ENCODE measurements at regions not wholly inside any gene's neighbourhood (a gene's known extent, or its start where the extent isn't known, plus 50 kb on each side); places are given as distances from the start of the nearest gene placed in this dataset.

DNA sequence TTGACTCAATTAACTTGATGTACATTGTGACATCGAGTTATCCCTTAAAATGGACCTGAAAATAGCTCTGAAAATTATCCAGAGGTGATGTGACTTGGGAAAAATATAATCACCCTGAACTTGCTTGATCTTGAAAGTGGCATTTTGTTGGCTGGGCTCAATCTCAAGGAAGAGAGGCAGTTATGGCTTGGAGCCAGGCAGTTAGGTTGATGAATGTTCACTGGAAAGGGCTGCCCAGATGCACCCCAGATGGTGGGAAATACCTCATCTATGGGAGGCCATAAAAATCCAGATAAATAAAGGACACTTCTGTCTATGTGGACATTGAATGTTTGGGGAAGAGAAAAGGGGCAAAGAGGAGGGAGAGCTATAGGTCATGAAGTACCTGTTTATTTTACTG lies 55.7 kb upstream of the OR5AN1 start:
- no peak for DNase-seq

DNA sequence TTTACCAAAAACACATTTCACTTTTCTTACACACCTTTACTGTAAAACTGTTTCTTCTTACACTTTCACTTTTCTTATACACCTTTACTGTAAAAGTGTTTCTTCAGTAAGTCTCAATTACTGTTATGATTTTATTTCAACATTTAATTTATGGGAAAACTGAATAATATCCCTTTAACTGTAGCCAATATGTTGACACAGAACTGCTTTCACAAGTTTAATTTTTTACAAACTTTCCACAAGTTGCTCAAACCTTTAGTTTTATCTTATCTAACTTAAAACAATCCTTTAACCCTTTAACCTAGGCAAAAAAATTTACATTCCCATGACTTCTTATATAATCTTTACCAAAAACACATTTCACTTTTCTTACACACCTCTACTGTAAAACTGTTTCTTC lies 63.3 kb upstream of the OR5AN1 start:
- DNase-seq = no peak

DNA sequence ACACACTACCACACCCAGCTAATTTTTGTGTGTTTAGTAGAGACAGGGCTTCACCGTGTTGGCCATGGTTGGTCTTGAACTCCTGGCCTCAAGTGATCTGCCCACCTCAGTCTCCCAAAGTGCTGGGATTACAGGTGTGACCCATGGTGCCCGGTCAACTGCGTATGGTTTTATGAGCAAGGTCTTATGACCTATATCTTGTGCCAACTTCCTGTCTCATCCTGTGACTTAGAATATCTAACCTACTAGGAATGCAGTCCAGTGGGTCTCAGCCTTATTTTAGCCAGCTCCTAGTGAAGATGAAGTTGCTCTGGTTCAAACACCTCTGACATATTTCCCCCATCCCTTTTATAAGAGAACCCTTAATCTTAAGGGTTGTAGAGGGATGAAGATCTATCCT lies 66.1 kb upstream of the OR5AN1 start:
- DNase-seq = no peak

DNA sequence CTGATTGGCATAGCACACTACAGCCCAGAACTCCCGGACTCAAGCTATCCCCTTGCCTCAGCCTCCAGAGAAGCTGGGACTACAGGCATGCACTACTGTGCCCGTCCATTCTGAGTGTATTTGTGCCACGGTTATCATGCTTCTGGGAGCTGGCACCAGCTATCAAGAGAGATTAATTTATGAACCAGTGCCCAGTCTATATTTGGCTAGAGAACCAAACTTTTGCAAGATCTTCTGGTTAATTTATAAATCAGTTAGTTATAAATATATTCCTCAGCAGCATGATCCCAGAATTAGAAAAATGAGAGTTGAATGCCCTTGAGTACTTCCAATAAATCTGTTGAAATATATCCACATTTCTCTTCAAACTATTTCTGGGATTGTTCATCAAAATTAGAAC lies 67.5 kb upstream of the OR5AN1 start:
- DNase-seq = no peak

DNA sequence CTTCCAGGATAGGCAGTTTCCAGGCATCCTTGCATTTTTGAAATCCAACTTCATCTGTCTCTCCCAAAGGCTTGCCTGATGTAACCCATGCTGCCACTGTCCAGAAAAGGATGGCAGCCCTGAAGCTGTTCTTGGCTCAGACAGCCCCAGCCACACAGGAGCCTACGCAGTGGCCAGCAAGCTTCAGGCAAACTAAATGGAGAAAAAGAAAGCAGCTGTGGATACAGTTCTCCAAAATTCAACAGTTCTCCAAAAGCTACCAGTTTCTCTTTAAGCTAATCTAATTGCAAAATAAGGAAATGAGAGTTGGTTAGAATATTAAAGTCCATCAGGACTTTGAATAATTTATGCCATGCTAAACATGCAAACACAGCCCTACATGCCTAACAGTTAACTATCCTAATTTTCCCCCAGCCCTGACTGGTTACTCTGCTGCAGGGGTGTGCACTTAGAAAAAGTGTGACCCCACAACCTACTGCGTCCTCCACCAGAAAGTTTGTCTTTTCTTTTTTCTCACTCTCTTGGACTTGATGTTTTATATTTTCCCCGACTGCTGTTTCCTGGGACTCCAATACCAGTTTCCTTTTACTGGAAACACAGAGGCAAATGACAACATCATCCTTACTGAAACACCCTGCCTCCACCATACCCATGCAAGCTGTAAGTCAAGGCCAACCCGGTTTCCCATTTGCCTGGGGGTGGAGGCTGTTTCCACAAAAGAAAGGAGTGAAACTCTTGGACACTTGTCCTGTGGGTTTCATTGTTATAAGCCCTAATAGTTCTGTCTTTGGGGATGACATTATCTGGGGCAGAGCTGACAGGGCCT lies 69.1 kb upstream of the OR5AN1 start:
- DNase-seq = peak; percentile 43 to 65

DNA sequence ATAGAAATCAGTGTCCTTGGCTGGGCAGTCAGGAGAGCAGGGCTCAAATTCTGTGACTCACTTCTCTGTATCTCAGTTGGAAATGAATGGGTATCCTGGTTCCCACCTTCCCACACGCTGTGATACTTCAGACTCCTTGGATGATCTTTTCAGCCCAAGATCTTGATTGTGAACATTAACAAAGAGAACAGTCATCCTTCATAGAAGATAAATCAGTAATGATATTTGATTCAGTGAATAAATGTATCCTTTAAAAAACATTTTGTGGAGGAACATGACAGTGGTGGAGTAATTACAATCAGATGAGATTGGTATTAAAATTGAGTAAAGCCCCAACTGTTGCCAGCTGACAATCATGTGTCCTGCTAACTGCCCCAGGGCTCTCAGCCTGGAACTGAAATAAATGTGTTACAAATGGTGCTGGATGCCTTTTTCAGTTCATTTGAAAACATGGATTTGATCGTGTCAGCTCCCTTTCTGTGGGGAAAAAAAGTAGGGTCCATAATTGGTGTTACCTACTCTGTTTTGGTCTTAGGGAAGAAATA lies 72.9 kb upstream of the OR5AN1 start:
- DNase-seq = no peak

DNA sequence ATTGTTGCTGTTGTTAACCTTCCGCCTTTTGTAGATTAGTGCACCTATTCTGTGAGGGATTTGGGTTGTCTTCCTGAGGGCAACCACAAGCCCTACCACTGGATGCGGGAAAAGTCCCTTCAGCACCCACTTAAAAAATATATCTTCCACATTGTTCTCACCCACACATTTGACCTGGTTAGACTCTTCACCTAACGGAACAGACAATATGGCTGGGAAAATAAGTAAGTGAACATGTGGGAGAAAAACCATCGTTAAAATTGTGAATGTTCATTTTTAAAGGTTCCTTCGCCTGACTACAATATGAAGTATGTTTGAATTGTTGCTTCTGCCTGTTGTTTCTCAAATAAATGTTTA lies 72.0 kb upstream of the MPEG1 start:
- no peak for DNase-seq

DNA sequence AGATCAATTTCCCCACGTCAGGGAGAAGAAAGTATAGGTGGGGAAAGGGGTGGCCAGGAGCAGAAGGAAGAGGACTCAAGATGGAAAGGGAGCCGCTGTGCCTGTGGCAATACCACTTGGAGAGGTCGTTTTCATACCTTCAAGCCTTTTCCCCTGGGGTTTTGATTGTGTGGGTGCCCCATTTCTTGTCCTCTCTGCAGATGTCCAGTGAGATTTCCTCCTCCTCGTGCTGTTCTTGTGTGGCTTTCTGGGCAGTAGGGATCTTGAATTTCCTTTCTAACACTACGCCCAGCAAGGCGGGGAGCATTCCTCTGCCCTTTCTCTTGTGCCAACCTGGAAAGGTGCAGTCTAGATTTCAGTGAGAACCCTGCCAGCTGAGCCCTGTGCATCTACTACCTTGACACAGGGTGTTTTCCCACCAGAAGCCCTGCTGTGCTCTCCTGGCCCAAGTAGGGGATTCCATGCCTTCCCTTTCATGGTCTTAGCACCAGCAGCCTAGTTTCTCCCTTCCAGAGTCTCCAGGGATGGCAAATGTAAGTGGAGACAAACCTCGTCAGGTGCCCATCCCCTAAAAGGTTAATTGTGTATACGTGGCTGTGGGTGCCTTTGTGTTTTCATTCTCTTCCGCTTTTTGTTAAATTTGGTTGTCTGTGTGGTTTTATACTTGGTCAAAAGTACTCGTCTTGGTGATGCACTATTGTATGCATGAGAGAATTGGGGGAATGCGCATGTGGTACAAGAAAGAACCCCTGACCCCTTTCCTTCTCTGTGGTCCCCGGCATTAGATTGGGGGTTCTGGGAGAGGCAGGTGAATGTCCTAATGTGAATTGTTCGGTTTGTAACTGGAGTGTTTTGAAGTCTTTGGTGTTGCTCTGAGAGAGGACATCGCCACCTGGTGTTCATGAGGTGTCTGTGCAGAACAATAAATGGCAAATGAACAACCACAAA lies 71.4 kb upstream of the MPEG1 start:
- peak; percentile 56 to 76 for DNase-seq

DNA sequence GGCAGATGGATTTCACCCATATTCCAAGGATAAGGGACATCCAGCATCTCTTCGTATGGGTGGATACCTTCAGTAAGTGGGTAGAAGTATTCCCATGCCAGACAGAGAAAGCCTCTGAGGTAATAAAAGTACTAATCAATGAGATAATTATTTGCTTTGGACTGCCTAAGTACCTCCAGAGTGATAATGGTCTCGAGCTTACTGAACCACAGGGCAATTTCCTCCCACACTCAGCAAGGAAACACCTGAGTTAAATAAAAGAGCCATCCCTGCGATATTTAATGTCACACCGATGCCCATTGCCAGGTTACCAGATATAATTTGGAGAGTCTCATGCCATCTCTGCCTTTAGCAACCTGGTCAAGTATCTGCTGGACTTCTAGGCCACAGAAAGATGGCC lies 70.6 kb upstream of the MPEG1 start:
- DNase-seq = no peak

DNA sequence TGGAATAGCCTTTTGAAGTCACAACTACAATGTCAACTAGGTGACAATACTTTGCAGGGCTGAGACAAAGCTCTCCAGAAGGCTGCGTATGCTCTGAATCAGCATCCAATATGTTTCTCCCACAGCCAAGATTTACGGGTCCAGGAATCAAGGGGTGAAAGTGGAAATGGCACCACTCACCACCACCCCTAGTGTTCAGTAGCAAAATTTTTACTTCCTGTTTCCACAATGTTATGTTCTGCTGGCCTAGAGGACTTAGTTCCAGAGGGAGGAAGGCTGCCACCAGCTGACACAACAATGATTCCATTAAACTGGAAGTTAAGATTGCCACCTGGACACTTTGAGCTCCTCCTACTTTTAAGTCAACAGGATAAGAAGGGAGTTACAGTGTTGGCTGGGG lies 68.5 kb upstream of the MPEG1 start:
- DNase-seq = peak in 1 of 2 donors; percentile 22

DNA sequence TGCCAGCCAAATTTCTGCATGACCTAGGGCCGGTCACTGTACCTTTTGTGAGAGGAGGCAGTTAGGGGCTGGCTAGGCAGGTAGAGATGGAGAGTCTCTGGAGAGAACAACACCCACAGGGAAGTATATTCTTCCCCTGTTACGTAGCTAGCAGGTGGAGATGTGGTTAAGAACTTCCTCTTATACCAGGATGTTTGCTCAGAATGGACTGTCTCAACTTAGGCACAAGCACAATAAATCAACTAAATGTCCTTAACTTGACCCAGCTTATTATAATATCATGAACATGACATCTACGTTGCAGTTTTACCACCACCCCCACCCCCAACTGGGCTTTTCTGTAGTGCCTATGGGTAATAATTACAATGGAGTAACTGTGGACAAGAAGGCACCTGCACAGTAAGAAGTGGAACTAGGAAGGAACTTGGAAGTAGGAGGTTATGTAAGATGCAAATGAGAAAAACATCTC lies 60.7 kb upstream of the MPEG1 start:
- peak; percentile 64 to 76 for DNase-seq

DNA sequence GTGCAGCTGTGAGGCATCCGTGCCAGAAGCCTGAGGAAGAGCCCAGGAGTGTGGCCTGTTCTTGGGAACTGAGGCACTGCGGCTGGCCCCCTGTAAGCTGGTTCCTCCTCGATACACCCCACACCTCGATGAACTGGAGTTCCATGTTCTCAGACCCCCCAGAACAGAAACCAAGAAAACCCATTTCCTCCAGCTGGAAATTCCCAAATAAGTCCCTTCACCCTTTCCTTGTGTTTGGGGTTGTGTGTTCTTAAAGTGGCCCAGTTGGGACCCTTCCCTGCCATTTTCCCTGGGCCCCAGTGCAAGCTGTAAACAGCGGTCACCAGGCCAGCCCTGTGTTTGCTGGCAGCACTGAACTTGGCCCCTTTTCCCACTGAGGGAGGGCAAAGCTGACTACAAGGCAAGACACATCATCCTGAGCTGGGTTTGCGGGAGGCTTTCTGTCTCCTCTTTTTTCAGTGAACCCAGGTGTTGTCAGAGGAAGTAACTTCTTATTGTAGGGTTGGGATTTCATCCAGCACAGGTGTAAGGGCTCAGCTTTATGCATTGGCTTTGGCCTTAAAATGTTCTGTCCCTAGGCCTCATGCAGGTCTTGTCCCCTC lies 60.1 kb upstream of the MPEG1 start:
- peak in 1 of 2 donors; percentile 38 for DNase-seq

DNA sequence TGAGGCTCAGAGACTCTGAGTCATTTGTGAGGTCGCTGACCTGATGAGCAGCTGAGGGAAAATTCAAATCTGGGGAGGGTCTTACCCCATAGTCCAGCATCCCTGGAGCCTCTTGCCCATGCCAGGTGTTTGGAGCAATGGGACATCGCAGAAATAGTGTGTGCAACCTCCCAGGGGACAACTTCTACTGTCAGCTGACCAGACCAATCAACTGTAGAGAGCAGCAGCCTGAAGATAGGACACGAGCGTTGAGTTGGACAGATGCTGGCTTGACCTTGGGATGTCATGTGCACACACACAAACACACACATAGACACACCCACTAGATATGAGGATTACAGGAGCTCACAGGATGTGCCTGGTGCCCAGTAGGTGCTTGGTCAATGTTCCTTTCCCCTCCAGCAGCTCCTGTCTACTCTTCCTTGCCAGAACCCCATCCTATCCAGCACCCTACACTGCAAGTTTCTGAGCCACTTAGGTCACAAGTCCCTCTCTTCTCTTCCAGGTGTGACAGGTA lies 59.1 kb upstream of the MPEG1 start:
- no peak for DNase-seq

DNA sequence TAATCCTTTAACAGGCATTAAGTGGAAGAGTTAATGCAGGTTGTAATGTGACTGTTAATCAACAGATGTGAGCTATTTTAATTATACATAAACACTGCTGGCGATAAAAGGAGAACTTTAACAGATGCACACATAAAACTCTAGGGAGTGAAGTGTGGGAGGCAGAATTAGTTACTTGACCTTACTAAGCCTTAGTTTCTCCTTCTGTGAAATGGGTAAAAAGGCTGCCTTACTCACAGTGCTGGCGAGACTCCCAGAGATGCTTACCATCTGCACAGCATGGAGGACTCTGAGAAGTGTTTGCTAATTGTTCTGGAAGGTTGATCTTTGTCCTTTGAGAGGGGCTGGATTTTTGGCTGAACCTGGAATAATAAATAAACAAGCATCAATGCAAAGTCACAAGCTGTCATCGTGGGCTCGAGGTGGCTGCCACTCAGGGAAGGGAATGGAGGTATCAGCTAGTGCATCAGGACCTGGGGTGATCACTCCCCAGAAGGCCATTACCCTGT lies 58.6 kb upstream of the MPEG1 start:
- DNase-seq = no peak

DNA sequence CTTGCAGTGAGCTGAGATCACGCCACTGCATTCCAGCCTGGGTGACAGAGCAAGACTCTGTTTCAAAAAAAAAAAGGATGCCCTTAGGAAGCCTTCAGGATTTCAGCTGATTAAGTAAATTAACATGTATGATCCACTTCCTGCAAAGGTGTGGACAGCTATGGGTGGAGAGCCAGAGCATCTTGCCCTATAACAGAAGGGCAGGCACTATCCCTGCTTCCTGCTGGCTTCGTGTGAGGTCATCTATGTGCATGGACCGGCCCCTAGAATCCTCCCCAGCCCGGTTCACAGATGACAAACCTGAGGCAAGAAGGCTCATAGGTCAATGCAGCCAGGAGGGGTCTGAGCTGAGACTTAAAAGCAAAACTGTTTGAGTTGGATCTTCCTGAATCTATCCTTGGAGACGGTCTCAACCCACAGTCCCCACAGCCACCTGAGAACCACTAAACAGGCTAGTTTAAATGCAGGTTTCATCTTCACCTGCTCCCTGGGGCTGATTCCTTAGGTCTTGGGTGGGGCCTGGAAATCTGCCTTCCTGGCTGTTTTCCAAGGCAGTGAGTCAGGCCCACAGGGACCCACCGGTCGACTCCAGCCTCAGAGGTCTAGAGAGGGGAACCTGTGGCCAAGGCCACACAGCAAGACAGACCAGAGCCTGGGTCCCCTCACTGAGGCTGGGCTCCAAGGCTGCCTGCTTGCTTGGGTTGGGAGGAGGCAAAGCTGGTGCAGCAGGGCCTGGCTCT lies 55.2 kb upstream of the MPEG1 start:
- no peak for DNase-seq

DNA sequence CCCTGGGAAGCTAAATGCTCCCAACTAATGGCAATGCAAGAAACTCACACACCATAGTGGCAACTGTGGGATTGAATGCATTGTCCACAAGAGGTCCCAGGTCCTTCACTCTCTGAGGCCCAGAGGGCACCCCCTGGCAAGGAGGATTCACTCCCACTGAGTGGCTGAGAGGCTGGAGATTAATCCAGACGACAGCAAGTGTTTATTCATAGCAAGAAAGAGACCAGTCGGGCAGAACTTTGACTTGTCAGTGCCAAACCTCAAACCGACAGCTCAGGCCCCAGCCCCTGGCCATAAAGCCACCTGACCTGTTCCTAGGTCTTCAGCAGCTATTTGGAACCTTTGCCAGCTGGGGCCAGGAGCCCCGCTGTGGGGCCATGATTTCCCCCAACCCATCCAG lies 54.5 kb upstream of the MPEG1 start:
- DNase-seq = no peak

DNA sequence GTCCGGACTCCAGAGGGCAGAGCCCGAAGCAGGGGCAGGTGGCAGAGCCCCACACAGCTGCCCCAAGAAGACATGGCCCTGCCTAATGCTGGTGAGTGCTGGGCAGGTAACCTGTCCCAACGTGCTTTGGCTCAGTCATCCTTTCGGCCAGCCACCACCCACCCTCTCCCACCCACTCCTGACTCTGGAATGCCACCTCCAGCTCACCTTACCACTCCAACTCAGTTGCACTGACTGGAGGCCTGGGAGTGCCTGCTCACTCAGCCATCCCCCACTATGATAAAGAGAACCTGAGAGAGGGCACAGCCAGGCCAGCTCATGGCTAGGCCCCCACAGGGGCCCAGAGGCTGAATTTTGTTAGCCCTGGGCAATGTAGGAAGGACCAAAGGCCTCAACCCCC lies 53.8 kb upstream of the MPEG1 start:
- no peak for DNase-seq

DNA sequence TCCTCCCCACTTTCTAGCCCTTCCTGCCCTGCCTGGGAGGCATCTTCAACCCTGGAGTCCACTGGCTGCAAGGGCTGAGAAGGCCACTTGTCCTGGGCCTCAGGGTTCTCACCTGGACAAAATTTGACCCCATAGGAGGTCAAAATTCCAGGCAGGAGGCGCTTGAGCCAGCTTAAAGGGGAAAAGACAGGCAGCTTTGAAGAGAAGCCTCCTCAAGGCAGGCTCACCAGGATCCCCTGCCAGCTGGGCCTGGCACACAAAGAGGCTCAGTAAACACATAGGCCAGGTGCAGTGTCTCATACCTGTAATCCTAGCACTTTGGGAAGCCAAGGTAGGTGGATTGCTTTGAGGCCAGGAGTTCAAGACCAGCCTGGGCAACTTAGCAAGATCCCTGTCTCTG lies 53.0 kb upstream of the MPEG1 start:
- no peak for DNase-seq

DNA sequence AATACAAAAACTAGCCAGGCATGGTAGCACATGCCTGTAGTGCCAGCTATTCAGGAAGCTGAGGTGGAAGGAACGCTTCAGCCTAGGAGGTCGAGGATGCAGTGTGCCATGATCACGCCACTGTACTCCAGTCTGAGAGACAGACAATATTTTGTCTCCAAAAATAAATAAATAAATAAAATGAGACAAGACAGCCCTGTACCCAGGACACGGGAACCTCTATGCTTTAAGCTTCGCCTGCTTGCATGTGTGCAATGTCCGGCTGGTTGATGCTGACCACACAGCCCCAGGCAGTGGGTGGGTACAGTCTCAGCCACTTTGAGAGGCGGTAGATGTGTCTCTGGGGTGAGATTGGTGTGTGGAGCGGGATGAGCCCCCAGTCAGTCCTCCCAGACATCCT lies 52.0 kb upstream of the MPEG1 start:
- DNase-seq = no peak

DNA sequence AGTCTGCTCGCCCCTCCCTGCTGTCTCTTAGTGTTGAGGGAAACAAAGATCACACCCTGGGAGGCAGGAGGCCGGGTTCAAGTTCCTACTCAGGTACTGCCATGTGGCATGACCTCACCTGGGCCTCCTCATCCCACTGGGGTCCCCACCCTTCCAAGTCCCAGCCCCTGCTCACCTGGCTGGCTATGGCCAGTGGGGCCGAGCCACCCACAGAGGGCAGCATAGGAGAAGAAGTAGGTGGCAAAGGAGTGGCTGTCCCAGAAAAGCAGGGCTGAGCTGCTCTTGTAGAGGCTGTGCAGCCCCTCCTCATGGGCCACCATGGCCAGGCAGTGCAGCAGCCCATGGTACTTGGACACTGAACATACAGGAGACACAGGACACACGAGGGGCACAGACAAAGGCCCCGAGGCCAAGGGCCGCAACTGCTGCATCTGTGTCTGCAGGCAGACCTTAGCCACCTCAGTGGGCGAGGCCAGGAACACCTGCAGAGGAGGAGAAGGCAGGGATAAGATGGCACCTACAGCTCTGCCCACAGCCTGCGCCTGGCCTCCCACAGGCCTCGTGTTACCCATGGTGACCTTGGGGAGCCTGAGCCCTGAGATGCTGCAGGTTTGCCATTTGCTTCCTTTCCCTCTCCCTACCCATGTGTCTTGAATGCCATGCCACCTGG lies 50.6 kb upstream of the MPEG1 start:
- no peak for DNase-seq

Measured in inflammatory macrophage treated with lipopolysaccharide for 1 hour (primary cell).